ENCODE measurements at regions not wholly inside any gene's neighbourhood (a gene's known extent, or its start where the extent isn't known, plus 50 kb on each side); places are given as distances from the start of the nearest gene placed in this dataset.
"Not testable (repeated sequence)": the region's sequence is repeated elsewhere in the genome, so short reads cannot be mapped to it uniquely, and the experiment has no call there.

- DNase-seq (ENCODE audit: low read depth, low spot score); POLR2A ChIA-PET: not testable (repeated sequence)
These were observed 53.7 kb upstream of the SPP1 start for GRCh38 chr4:87921626-87922479.

DNA sequence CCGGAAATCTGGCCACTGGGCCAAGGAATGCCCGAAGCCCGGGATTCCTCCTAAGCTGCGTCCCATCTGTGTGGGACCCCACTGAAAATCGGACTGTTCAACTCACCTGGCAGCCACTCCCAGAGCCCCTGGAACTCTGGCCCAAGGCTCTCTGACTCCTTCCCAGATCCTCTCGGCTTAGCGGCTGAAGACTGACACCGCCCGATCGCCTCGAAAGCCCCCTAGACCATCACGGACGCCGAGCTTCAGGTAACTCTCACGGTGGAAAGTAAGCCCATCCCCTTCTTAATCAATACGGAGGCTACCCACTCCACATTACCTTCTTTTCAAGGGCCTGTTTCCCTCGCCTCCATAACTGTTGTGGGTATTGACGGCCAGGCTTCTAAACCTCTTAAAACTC is 51.4 kb upstream of the SPP1 start:
- H3K27ac ChIP-seq (ENCODE audit: low read length); BruUV-seq (replicated peaks); H3K4me3 ChIP-seq (ENCODE audit: low read depth in 2 of 2, low read length in 2 of 2); H3K36me3 ChIP-seq (ENCODE audit: control insufficient read depth, insufficient read depth, low read length); H3K9me3 ChIP-seq (ENCODE audit: control insufficient read depth, insufficient read depth, low read depth, low read length); intact Hi-C loops (cut with micrococcal nuclease; ENCODE audit: unreplicated experiment); ATAC-seq; H3K27me3 ChIP-seq (ENCODE audit: control insufficient read depth, insufficient read depth, low read length); in situ Hi-C loops (cut with HindIII; ENCODE audit: low pct_unique_long_range_greater_than_20kb, low sequenced_read_pairs); DNase-seq (ENCODE audit: low read depth, low spot score); POLR2A ChIA-PET; H3K4me1 ChIP-seq (ENCODE audit: control insufficient read depth, insufficient read depth, low read length): not testable (repeated sequence)
- CTCF ChIA-PET = interaction anchor here (0.6 kb wide), 1 partner anchor 71 kb away, joined by 5 read pairs; no protein-coding TSS in a partner anchor

More at GRCh38 chr4:87921626-87922479, 53.7 kb upstream of the SPP1 start:
- H3K4me1 ChIP-seq (ENCODE audit: control insufficient read depth, insufficient read depth, low read length); in situ Hi-C loops (cut with HindIII; ENCODE audit: low pct_unique_long_range_greater_than_20kb, low sequenced_read_pairs); H3K9me3 ChIP-seq (ENCODE audit: control insufficient read depth, insufficient read depth, low read depth, low read length); CTCF ChIA-PET; H3K4me3 ChIP-seq (ENCODE audit: low read depth in 2 of 2, low read length in 2 of 2); H3K27ac ChIP-seq (ENCODE audit: low read length); H3K27me3 ChIP-seq (ENCODE audit: control insufficient read depth, insufficient read depth, low read length); ATAC-seq; H3K36me3 ChIP-seq (ENCODE audit: control insufficient read depth, insufficient read depth, low read length); BruUV-seq (replicated peaks); intact Hi-C loops (cut with micrococcal nuclease; ENCODE audit: unreplicated experiment): not testable (repeated sequence)

All from Panc1 (cell line).